Gastrocnemius medialis (tissue), 4 donors: ENCODE measurements at regions not wholly inside any gene's neighbourhood (a gene's known extent, or its start where the extent isn't known, plus 50 kb on each side); places are given as distances from the start of the nearest gene placed in this dataset.

Experiments used
- ATAC-seq, 2 donors: fragments of 150-250 bp; one replicate each; pipeline ENCODE4 v1.9.1; 2016
- DNase-seq, 2 donors: peaks; one replicate each; pipeline ENCODE4 v3.0.0-alpha.2; 2019
- H3K27ac ChIP-seq, 4 donors: fragments of 200-600 bp; sonication (generic); 1 replicate in 1 of 4; 2 replicates in 3 of 4; pipeline ENCODE4 v1.5.1; 2016 to 2018; ENCODE audit warnings: mild to moderate bottlenecking in 2 of 4, moderate library complexity in 1 of 4
- H3K27me3 ChIP-seq, 3 donors: fragments of 200-600 bp; sonication (generic) in 2 of 3; 1 replicate in 1 of 3; 2 replicates in 2 of 3; pipeline versions ENCODE4 v1.5.1 to v1.6.0; 2016 to 2019; ENCODE audit warnings: mild to moderate bottlenecking in 1 of 3, moderate library complexity in 1 of 3
- H3K36me3 ChIP-seq, 2 donors: fragments of 200-600 bp; sonication (generic) in 1 of 2; one replicate each; pipeline ENCODE4 v1.5.1; 2017 to 2018
- H3K4me1 ChIP-seq, 2 donors: fragments of 200-600 bp; sonication (generic) in 1 of 2; one replicate each; pipeline ENCODE4 v1.5.1; 2016 to 2017; ENCODE audit warnings: mild to moderate bottlenecking in 2 of 2
- H3K4me3 ChIP-seq, 4 donors: fragments of 200-600 bp; sonication (generic) in 3 of 4; 1 replicate in 1 of 4; 2 replicates in 3 of 4; pipeline ENCODE4 v1.5.1; 2016 to 2019; ENCODE audit warnings: mild to moderate bottlenecking in 2 of 4
- H3K9me3 ChIP-seq, 3 donors: fragments of 200-600 bp; sonication (generic) in 2 of 3; 1 replicate in 1 of 3; 2 replicates in 2 of 3; pipeline ENCODE4 v1.5.1; 2016 to 2019
- CTCF ChIP-seq, 5 experiments: fragments of 450-650 bp in 3 of 5; fragments of 200-600 bp in 2 of 5; sonication (generic) in 2 of 5; IDR thresholded peaks in 4 of 5; conservative IDR thresholded peaks in 1 of 5; 1 replicate in 4 of 5; 2 replicates in 1 of 5; pipeline ENCODE4 v1.5.1; 2016 to 2019; ENCODE audit warnings: antibody characterized with exemption in 5 of 5, mild to moderate bottlenecking in 3 of 5, moderate library complexity in 3 of 5
- POLR2A ChIP-seq, 2 donors: fragments of 450-650 bp; IDR thresholded peaks; one replicate each; pipeline ENCODE4 v1.6.1; 2017; ENCODE audit warnings: antibody characterized with exemption in 2 of 2, mild to moderate bottlenecking in 2 of 2, moderate library complexity in 2 of 2
- in situ Hi-C, 4 donors: fragments of 200-750 bp; cut with MboI; loops; one replicate each; pipeline versions ENCODE4 v1.15.0 to v1.8.0; 2017; ENCODE audit warnings: low sequenced_read_pairs in 4 of 4
- intact Hi-C: fragments of 100-400 bp; cut with DNase I; formaldehyde crosslinking; loops from one replicate; pipeline ENCODE4 v1.15.1; 2023; ENCODE audit warnings: low total_unique reads

DNA sequence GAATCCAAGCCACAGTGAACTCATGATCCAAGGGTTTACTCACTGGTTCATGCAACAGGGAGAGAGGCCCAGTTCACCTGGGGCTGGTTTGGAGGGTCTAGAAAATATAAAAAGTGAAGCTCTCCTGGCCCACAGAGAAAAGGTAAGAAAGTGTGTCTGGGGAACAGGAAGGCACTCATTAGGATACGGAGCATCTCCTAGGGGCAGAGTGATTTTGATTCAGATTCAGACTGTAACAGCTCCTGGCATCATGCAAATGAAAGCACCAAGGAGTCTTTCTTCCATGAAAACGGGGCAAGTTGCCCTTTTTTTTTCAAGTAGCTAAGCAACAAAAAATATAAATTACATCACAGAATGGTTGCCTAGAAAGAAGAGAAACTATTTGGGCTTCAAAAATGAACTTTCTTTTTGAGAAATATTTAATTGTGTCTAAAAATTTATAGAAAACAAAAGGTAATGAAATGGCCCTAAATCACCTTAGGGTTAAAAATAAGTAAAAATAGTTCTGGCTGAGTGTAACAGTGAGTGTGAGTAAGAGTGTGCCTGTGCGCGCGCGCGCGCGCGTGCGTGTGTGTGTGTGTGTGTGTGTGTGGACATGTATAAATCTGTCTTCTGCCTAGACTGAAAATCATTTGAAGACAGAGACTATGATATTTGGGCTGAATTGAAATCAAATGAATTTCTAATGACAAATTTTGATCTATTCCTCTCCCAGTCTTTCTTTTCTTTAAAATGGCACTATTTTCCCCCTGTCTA is 177.8 kb upstream of the ZNF462 start:
- Histone ChIP-seq H3K4me3 (no peak overlapping the region), H3K9me3 (no peaks in the 10 kb centered on the region), H3K36me3 (no peaks in the 10 kb centered on the region), H3K4me1 (no peaks in the 10 kb centered on the region), H3K27me3 (no peaks in the 10 kb centered on the region), H3K27ac (no peak overlapping the region)
- TF ChIP-seq CTCF (IDR thresholded peaks at IDR 0.05 in 4 of 5, conservative IDR thresholded peaks at IDR 0.05 in 1 of 5) = no peak
- no peak for TF ChIP-seq POLR2A (IDR thresholded peaks at IDR 0.05)
- intact Hi-C loops = no loop called here
- DNase-seq (no peak), ATAC-seq (no peak)
- in situ Hi-C loops = no loop called here

DNA sequence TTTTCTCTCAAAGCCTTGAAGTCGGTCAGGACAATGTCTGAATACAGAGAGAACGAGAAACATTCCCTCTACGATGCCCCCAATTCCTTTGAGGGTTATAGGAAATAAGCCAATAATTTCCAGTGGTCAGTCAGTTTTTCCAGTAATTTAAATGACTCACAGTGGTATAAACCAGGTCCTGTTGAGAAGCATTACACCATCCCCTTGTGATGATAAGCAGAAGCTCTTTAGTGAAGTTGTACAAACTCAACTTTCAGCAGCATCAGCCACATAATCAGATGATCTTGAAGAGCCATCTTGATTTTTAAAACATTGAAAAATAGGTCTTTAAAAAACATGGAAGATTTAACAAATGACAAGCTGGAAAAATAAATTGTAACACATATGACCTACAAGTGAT is 173.9 kb upstream of the ZNF462 start:
- Histone ChIP-seq H3K27me3 (no peaks in the 10 kb centered on the region), H3K27ac (no peak overlapping the region), H3K9me3 (no peaks in the 10 kb centered on the region), H3K4me3 (no peak overlapping the region), H3K36me3 (no peaks in the 10 kb centered on the region), H3K4me1 (no peaks in the 10 kb centered on the region)
- no peak for ATAC-seq
- intact Hi-C loops (no loop called here), in situ Hi-C loops (no loop called here)
- TF ChIP-seq POLR2A (IDR thresholded peaks at IDR 0.05) (no peak), CTCF (IDR thresholded peaks at IDR 0.05 in 4 of 5, conservative IDR thresholded peaks at IDR 0.05 in 1 of 5) (no peak)
- no peak for DNase-seq

- Histone ChIP-seq H3K4me3 (no peak overlapping the region), H3K27ac (no peak overlapping the region), H3K4me1 (no peaks in the 10 kb centered on the region), H3K27me3 (no peaks in the 10 kb centered on the region), H3K36me3 (no peaks in the 10 kb centered on the region), H3K9me3 (no peaks in the 10 kb centered on the region)
- DNase-seq = no peak
- in situ Hi-C loops = no loop called here
- no peak for TF ChIP-seq POLR2A (IDR thresholded peaks at IDR 0.05)
- no peak for TF ChIP-seq CTCF (IDR thresholded peaks at IDR 0.05 in 4 of 5, conservative IDR thresholded peaks at IDR 0.05 in 1 of 5)
- intact Hi-C loops = no loop called here
- no peak for ATAC-seq
Observed at GRCh38 chr9:106691627-106692026, 171.3 kb upstream of the ZNF462 start.

- Histone ChIP-seq H3K4me3 (no peak overlapping the region), H3K4me1 (peaks cover 12 to 14% of the 10 kb centered on the region in 2 donors), H3K36me3 (no peaks in the 10 kb centered on the region), H3K27ac (no peak overlapping the region), H3K27me3 (no peaks in the 10 kb centered on the region), H3K9me3 (no peaks in the 10 kb centered on the region)
- DNase-seq (no peak), ATAC-seq (no peak)
- TF ChIP-seq CTCF (IDR thresholded peaks at IDR 0.05 in 4 of 5, conservative IDR thresholded peaks at IDR 0.05 in 1 of 5) (no peak), POLR2A (IDR thresholded peaks at IDR 0.05) (no peak)
- in situ Hi-C loops (no loop called here), intact Hi-C loops (no loop called here)
Observed at GRCh38 chr9:106693558-106693957, 169.4 kb upstream of the ZNF462 start.

DNA sequence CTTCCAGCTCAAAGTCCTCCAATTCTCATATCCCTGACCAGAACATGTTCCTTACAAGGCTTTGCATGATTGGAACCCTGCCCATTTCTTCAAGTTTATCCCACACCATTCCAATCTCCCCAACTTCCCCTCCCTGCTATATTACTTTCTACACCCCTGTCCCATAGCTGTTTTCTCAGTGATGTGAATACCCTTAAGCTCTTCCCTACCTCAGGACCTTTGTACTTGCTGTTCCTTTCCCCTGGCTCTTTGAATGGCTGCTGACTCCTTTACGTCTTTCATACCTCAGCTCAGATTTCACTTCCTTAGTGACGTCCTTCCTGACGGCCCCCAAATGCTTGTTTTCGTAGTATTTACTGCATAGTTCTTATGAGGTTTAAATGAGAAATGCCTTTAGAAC is 166.2 kb upstream of the ZNF462 start:
- Histone ChIP-seq H3K36me3 (no peaks in the 10 kb centered on the region), H3K27ac (peak overlapping the region in 1 of 4 donors; percentile 65), H3K4me3 (no peak overlapping the region), H3K9me3 (no peaks in the 10 kb centered on the region), H3K27me3 (no peaks in the 10 kb centered on the region), H3K4me1 (peaks cover 17 to 18% of the 10 kb centered on the region in 2 donors)
- TF ChIP-seq POLR2A (IDR thresholded peaks at IDR 0.05) (no peak), CTCF (IDR thresholded peaks at IDR 0.05 in 4 of 5, conservative IDR thresholded peaks at IDR 0.05 in 1 of 5) (no peak)
- ATAC-seq (no peak), DNase-seq (no peak)
- in situ Hi-C loops = no loop called here
- intact Hi-C loops = no loop called here
